WTC11 (cell line): ENCODE measurements at regions not wholly inside any gene's neighbourhood (a gene's known extent, or its start where the extent isn't known, plus 50 kb on each side); places are given as distances from the start of the nearest gene placed in this dataset.
"Not testable (repeated sequence)": the region's sequence is repeated elsewhere in the genome, so short reads cannot be mapped to it uniquely, and the experiment has no call there.

Experiments used
- NR3C1 ChIP-seq: sonication (generic); formaldehyde crosslinking; conservative IDR thresholded peaks from 2 replicates; pipeline ENCODE4 v1.8.1; 2023; ENCODE audit warnings: low read depth, mild to moderate bottlenecking, missing genetic modification reagents
- ZNF425 ChIP-seq: fragments of 250-450 bp; sonication (Bioruptor Pico); conservative IDR thresholded peaks from 2 replicates; pipeline ENCODE4 v1.9.0; 2021; ENCODE audit warnings: mild to moderate bottlenecking
- TF ChIP-seq, protein P1 (sequence below): sonication (generic); formaldehyde crosslinking; IDR thresholded peaks from 2 replicates; pipeline ENCODE4 v1.8.0; 2022; ENCODE audit warnings: mild to moderate bottlenecking, missing genetic modification reagents
- TF ChIP-seq, protein P2 (sequence below): fragments of 200-600 bp; IDR thresholded peaks from 2 replicates; pipeline ENCODE4 v1.8.0; 2022; ENCODE audit warnings: antibody characterized with exemption
- TF ChIP-seq, protein P3 (sequence below): sonication (generic); formaldehyde crosslinking; IDR thresholded peaks from 2 replicates; pipeline ENCODE4 v1.8.1; 2023; ENCODE audit warnings: mild to moderate bottlenecking, missing genetic modification reagents, borderline replicate concordance
- TF ChIP-seq, protein P4 (sequence below): sonication (generic); formaldehyde crosslinking; IDR thresholded peaks from 2 replicates; pipeline ENCODE4 v1.8.1; 2023; ENCODE audit warnings: mild to moderate bottlenecking, moderate library complexity, missing genetic modification reagents

DNA sequence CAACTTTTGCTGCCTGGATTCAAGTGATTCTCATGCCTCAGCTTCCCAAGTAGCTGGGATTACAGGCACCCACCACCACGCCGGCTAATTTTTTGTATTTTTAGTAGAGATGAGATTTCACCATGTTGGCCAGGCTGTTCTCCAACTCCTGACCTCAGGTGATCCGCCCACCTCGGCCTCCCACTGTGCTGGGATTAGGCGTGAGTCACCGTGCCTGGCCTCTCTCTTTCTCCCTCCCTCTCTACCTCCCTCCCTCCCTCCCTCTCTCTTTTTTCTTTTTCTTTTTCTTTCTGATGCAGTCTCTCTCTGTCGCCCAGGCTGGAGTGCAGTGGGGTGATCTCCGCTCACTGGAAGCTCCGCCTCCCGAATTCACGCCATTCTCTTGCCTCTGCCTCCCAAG, 186.3 kb upstream of the DAB2 start:
- TF ChIP-seq, protein P1, sequence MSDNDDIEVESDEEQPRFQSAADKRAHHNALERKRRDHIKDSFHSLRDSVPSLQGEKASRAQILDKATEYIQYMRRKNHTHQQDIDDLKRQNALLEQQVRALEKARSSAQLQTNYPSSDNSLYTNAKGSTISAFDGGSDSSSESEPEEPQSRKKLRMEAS (CRISPR knock-in tag), result not testable (repeated sequence)
- TF ChIP-seq NR3C1, ZNF425 (CRISPR knock-in tag): not testable (repeated sequence)
- TF ChIP-seq, protein P2, sequence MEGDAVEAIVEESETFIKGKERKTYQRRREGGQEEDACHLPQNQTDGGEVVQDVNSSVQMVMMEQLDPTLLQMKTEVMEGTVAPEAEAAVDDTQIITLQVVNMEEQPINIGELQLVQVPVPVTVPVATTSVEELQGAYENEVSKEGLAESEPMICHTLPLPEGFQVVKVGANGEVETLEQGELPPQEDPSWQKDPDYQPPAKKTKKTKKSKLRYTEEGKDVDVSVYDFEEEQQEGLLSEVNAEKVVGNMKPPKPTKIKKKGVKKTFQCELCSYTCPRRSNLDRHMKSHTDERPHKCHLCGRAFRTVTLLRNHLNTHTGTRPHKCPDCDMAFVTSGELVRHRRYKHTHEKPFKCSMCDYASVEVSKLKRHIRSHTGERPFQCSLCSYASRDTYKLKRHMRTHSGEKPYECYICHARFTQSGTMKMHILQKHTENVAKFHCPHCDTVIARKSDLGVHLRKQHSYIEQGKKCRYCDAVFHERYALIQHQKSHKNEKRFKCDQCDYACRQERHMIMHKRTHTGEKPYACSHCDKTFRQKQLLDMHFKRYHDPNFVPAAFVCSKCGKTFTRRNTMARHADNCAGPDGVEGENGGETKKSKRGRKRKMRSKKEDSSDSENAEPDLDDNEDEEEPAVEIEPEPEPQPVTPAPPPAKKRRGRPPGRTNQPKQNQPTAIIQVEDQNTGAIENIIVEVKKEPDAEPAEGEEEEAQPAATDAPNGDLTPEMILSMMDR, result not testable (repeated sequence)
- TF ChIP-seq, protein P3, sequence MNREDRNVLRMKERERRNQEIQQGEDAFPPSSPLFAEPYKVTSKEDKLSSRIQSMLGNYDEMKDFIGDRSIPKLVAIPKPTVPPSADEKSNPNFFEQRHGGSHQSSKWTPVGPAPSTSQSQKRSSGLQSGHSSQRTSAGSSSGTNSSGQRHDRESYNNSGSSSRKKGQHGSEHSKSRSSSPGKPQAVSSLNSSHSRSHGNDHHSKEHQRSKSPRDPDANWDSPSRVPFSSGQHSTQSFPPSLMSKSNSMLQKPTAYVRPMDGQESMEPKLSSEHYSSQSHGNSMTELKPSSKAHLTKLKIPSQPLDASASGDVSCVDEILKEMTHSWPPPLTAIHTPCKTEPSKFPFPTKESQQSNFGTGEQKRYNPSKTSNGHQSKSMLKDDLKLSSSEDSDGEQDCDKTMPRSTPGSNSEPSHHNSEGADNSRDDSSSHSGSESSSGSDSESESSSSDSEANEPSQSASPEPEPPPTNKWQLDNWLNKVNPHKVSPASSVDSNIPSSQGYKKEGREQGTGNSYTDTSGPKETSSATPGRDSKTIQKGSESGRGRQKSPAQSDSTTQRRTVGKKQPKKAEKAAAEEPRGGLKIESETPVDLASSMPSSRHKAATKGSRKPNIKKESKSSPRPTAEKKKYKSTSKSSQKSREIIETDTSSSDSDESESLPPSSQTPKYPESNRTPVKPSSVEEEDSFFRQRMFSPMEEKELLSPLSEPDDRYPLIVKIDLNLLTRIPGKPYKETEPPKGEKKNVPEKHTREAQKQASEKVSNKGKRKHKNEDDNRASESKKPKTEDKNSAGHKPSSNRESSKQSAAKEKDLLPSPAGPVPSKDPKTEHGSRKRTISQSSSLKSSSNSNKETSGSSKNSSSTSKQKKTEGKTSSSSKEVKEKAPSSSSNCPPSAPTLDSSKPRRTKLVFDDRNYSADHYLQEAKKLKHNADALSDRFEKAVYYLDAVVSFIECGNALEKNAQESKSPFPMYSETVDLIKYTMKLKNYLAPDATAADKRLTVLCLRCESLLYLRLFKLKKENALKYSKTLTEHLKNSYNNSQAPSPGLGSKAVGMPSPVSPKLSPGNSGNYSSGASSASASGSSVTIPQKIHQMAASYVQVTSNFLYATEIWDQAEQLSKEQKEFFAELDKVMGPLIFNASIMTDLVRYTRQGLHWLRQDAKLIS (CRISPR knock-in tag), result not testable (repeated sequence)
- TF ChIP-seq, protein P4, sequence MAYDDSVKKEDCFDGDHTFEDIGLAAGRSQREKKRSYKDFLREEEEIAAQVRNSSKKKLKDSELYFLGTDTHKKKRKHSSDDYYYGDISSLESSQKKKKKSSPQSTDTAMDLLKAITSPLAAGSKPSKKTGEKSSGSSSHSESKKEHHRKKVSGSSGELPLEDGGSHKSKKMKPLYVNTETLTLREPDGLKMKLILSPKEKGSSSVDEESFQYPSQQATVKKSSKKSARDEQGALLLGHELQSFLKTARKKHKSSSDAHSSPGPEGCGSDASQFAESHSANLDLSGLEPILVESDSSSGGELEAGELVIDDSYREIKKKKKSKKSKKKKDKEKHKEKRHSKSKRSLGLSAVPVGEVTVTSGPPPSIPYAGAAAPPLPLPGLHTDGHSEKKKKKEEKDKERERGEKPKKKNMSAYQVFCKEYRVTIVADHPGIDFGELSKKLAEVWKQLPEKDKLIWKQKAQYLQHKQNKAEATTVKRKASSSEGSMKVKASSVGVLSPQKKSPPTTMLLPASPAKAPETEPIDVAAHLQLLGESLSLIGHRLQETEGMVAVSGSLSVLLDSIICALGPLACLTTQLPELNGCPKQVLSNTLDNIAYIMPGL, result not testable (repeated sequence)
